Fibroblast of the aortic adventitia (primary cell): ENCODE measurements at regions not wholly inside any gene's neighbourhood (a gene's known extent, or its start where the extent isn't known, plus 50 kb on each side); places are given as distances from the start of the nearest gene placed in this dataset.

Experiments
- DNase-seq: peaks from one replicate; pipeline ENCODE4 v3.0.0-alpha.2; 2010; ENCODE audit warnings: low read depth
- H3K4me3 ChIP-seq: 2 replicates; pipeline ENCODE4 v1.5.1; 2011; ENCODE audit warnings: low read depth, mild to moderate bottlenecking, control low read depth, low read length, moderate library complexity
- CTCF ChIP-seq: IDR thresholded peaks from 2 replicates; pipeline ENCODE4 v1.5.1; 2011; ENCODE audit warnings: mild to moderate bottlenecking, low read length, control low read depth, inconsistent platforms; ENCODE audit not compliant: insufficient read depth

- no peak for TF ChIP-seq CTCF
- DNase-seq, result no peak
- no peak overlapping the region for H3K4me3 ChIP-seq
Measured at GRCh38 chr20:56967916-56968315, 298.5 kb downstream of the BMP7 start.

- TF ChIP-seq CTCF, result no peak
- DNase-seq, result no peak
- H3K4me3 ChIP-seq, result no peak overlapping the region
Measured at GRCh38 chr20:56968376-56969048, 297.9 kb downstream of the BMP7 start.

- no peak for DNase-seq
Measured at GRCh38 chr20:56974499-56975250, 291.8 kb downstream of the BMP7 start.

GRCh38 chr20:56975838-56976237 is 290.6 kb downstream of the BMP7 start:
- DNase-seq, result no peak
- no peak overlapping the region for H3K4me3 ChIP-seq
- no peak for TF ChIP-seq CTCF

More at GRCh38 chr20:56974499-56975250, 291.8 kb downstream of the BMP7 start:
- no peak overlapping the region for H3K4me3 ChIP-seq
- TF ChIP-seq CTCF, result peak; percentile 10

GRCh38 chr20:56976336-56976735 is 290.1 kb downstream of the BMP7 start:
- no peak for TF ChIP-seq CTCF
- no peak overlapping the region for H3K4me3 ChIP-seq
- no peak for DNase-seq

- H3K4me3 ChIP-seq, result no peak overlapping the region
- no peak for TF ChIP-seq CTCF
- no peak for DNase-seq
Measured at GRCh38 chr20:56978475-56978874, 288.0 kb downstream of the BMP7 start.
